Tibial nerve (tissue), 4 donors: ENCODE measurements at regions not wholly inside any gene's neighbourhood (a gene's known extent, or its start where the extent isn't known, plus 50 kb on each side); places are given as distances from the start of the nearest gene placed in this dataset.

Experiments used
- CTCF ChIP-seq, 5 experiments: fragments of 200-600 bp in 3 of 5; fragments of 450-650 bp in 2 of 5; sonication (generic) in 3 of 5; IDR thresholded peaks; one replicate each; pipeline ENCODE4 v1.5.1; 2016 to 2019; ENCODE audit warnings: antibody characterized with exemption in 5 of 5, mild to moderate bottlenecking in 3 of 5, moderate library complexity in 2 of 5
- EP300 ChIP-seq, 2 donors: sonication (generic); formaldehyde crosslinking; IDR thresholded peaks; one replicate each; pipeline ENCODE4 v1.6.1; 2017; ENCODE audit warnings: antibody characterized with exemption in 2 of 2, mild to moderate bottlenecking in 1 of 2
- POLR2A ChIP-seq, 2 donors: fragments of 450-650 bp; IDR thresholded peaks; one replicate each; pipeline ENCODE4 v1.6.1; 2017; ENCODE audit warnings: antibody characterized with exemption in 2 of 2, mild to moderate bottlenecking in 2 of 2, moderate library complexity in 2 of 2

- TF ChIP-seq CTCF (IDR thresholded peaks at IDR 0.05) (no peak), POLR2A (IDR thresholded peaks at IDR 0.05) (no peak), EP300 (IDR thresholded peaks at IDR 0.05) (no peak)
Observed at GRCh38 chr2:150145299-150145692, 342.2 kb downstream of the RND3 start.
